K562 (cell line): ENCODE measurements at regions not wholly inside any gene's neighbourhood (a gene's known extent, or its start where the extent isn't known, plus 50 kb on each side); places are given as distances from the start of the nearest gene placed in this dataset.

Source experiments
- ATAC-seq: fragments of 200-7000 bp; cut with Tn5 transposase; 3 replicates; pipeline ENCODE4 v1.9.1; 2020; ENCODE audit warnings: moderate library complexity
- BruUV-seq: library from RNA; stranded (reverse); fragments of 400-500 nt; replicated peaks from 2 replicates; lab custom pipeline; 2021; lab: Mats Ljungman, UMichigan
- CTCF ChIA-PET: fragments of 300-600 bp; formaldehyde crosslinking; extraction: SDS; loops from one replicate; lab custom pipeline; 2021; ENCODE audit warnings: low intra/inter-chr PET ratio; lab: Yijun Ruan, JAX
- POLR2A ChIA-PET: fragments of 300-600, 350-650 bp; sonication (Branson Sonifier 250); formaldehyde crosslinking; extraction: SDS; loops from one replicate; lab custom pipeline; 2021; ENCODE audit warnings: antibody characterized with exemption, inconsistent platforms; lab: Yijun Ruan, JAX
- DNase-seq, 4 experiments: peaks; one replicate each; pipeline versions ENCODE4 v3.0.0 to v3.0.0-alpha.2; 2011 to 2018; ENCODE audit warnings: low spot score in 3 of 4, mixed read lengths in 3 of 4; ENCODE audit errors: extremely low read depth in 1 of 4
- FAIRE-seq: peaks from 2 replicates; lab custom pipeline; 2011; peaks lifted over from hg19 to GRCh38; lab: Jason Lieb, UNC
- H2AFZ ChIP-seq: 2 replicates; pipeline ENCODE4 v1.6.0; 2011; ENCODE audit warnings: low read depth, low read length, control low read depth, inconsistent platforms
- H3K27ac ChIP-seq: fragments of 200-600 bp; 3 replicates; pipeline ENCODE4 v1.8.0; 2011; ENCODE audit warnings: low read depth, mild to moderate bottlenecking, control low read depth, inconsistent platforms, low read length, moderate library complexity, mixed read lengths; ENCODE audit errors: extremely low read depth
- H3K27me3 ChIP-seq, 2 experiments: fragments of 300-600 bp in 1 of 2; 2 replicates in 1 of 2; 3 replicates in 1 of 2; pipeline versions ENCODE4 v1.6.0 to v1.8.0; 2011; ENCODE audit warnings: inconsistent platforms in 2 of 2, low read length in 2 of 2, mild to moderate bottlenecking in 1 of 2, mixed read lengths in 1 of 2, moderate library complexity in 1 of 2; ENCODE audit not compliant: control insufficient read depth in 2 of 2, insufficient read depth in 2 of 2
- H3K36me3 ChIP-seq: fragments of 300-600 bp; 3 replicates; pipeline ENCODE4 v1.8.0; 2011; ENCODE audit warnings: mild to moderate bottlenecking, low read length, inconsistent platforms; ENCODE audit not compliant: control insufficient read depth, insufficient read depth
- H3K4me1 ChIP-seq, 2 experiments: fragments of 200-600 bp in 1 of 2; replicated peaks in 1 of 2; 2 replicates in 1 of 2; 3 replicates in 1 of 2; pipeline versions ENCODE4 v1.5.1 to v1.8.0; 2011; ENCODE audit warnings: inconsistent platforms in 2 of 2, low read length in 2 of 2, mild to moderate bottlenecking in 1 of 2, mixed read lengths in 1 of 2, moderate library complexity in 1 of 2; ENCODE audit not compliant: control insufficient read depth in 2 of 2, insufficient read depth in 2 of 2
- H3K4me2 ChIP-seq: 2 replicates; pipeline ENCODE4 v1.6.1; 2011; ENCODE audit warnings: low read length, control low read depth, inconsistent platforms, mixed read lengths; ENCODE audit not compliant: insufficient read depth
- H3K4me3 ChIP-seq: fragments of 200-600 bp; sonication (generic), shearing (Covaris generic); 2 replicates; pipeline ENCODE4 v1.5.1; 2016; ENCODE audit warnings: control low read depth, inconsistent platforms
- H3K79me2 ChIP-seq: fragments of 200-600 bp; 3 replicates; pipeline ENCODE4 v1.8.0; 2011; ENCODE audit warnings: low read length, inconsistent platforms; ENCODE audit not compliant: control insufficient read depth, insufficient read depth
- H3K9ac ChIP-seq, 2 experiments: 2 replicates each; pipeline versions ENCODE4 v1.6.0 to v1.6.1; 2011; ENCODE audit warnings: low read depth in 2 of 2, low read length in 2 of 2, control low read depth in 1 of 2, inconsistent platforms in 1 of 2, mild to moderate bottlenecking in 1 of 2, mixed read lengths in 1 of 2; ENCODE audit not compliant: insufficient read depth in 1 of 2
- H3K9me1 ChIP-seq: one replicate; pipeline ENCODE4 v1.6.0; 2011; ENCODE audit warnings: inconsistent platforms, mild to moderate bottlenecking, low read length, moderate library complexity; ENCODE audit not compliant: control insufficient read depth, insufficient read depth
- H3K9me3 ChIP-seq: replicated peaks from 2 replicates; pipeline ENCODE4 v1.5.1; 2011; ENCODE audit warnings: low read depth, low read length, inconsistent platforms; ENCODE audit not compliant: control insufficient read depth, insufficient read depth
- H4K20me1 ChIP-seq: replicated peaks from 2 replicates; pipeline ENCODE4 v1.6.1; 2011; ENCODE audit warnings: low read length, inconsistent platforms, mixed read lengths; ENCODE audit not compliant: control insufficient read depth, insufficient read depth
- CCNT2 ChIP-seq: IDR thresholded peaks from 2 replicates; pipeline ENCODE4 v1.6.1; 2011; ENCODE audit warnings: borderline replicate concordance, low read depth, mild to moderate bottlenecking, moderate library complexity, mixed read lengths, low read length; ENCODE audit not compliant: insufficient read length; ENCODE audit errors: extremely low read depth
- IRF2 ChIP-seq: sonication (generic); formaldehyde crosslinking; IDR thresholded peaks from 2 replicates; pipeline ENCODE4 v1.8.1; 2022; ENCODE audit warnings: mild to moderate bottlenecking, missing genetic modification reagents
- SRSF7 ChIP-seq: fragments of 200-400 bp; formaldehyde crosslinking; optimal IDR thresholded peaks from 2 replicates; pipeline ENCODE3; 2017; ENCODE audit warnings: mild to moderate bottlenecking, low read depth, low read length
- XRCC3 ChIP-seq: fragments of 450-650 bp; IDR thresholded peaks from 2 replicates; pipeline ENCODE4 v1.6.1; 2017; ENCODE audit warnings: mild to moderate bottlenecking, moderate library complexity
- ZNF140 ChIP-seq: fragments of 250-450 bp; sonication (Bioruptor Pico); IDR thresholded peaks from 2 replicates; pipeline ENCODE4 v1.8.0; 2021; ENCODE audit warnings: moderate library complexity, mild to moderate bottlenecking, inconsistent platforms
- ZNF324 ChIP-seq: fragments of 250-450 bp; sonication (Bioruptor Pico); IDR thresholded peaks from 2 replicates; pipeline ENCODE4 v1.4.0; 2020; ENCODE audit warnings: mild to moderate bottlenecking
- WGBS: fragments of 100-300 bp; shearing (Covaris generic); methylation state at CpG from one replicate; pipeline ENCODE4 v1.1.6; 2016; ENCODE audit warnings: low coverage, mixed read lengths; ENCODE audit not compliant: insufficient coverage; ENCODE audit errors: missing lambda C conversion rate; 5-methylcytosine and 5-hydroxymethylcytosine counted together
- in situ Hi-C: fragments of 300-500 bp; cut with MboI; formaldehyde crosslinking; loops from 4 replicates; pipeline ENCODE4 v1.15.0; 2018; ENCODE audit warnings: inconsistent platforms, mixed read lengths
- intact Hi-C: fragments of 100-400 bp; cut with micrococcal nuclease; formaldehyde crosslinking; loops from 2 replicates; pipeline ENCODE4 v1.14.2; 2022
- TF ChIP-seq, protein P1 (sequence below): sonication (generic); formaldehyde crosslinking; IDR thresholded peaks from 2 replicates; pipeline ENCODE4 v1.8.1; 2023; ENCODE audit warnings: missing genetic modification reagents, mild to moderate bottlenecking, borderline replicate concordance
- TF ChIP-seq, protein P2 (sequence below): fragments of 450-650 bp; IDR thresholded peaks from 2 replicates; pipeline ENCODE4 v1.7.0; 2016; ENCODE audit warnings: borderline replicate concordance
- TF ChIP-seq, protein P3 (sequence below), 2 experiments: fragments of 150-350 bp in 1 of 2; IDR thresholded peaks; 2 replicates each; pipeline ENCODE4 v1.6.1; 2012 to 2016; ENCODE audit warnings: low read depth in 2 of 2, low read length in 2 of 2, mild to moderate bottlenecking in 1 of 2, moderate library complexity in 1 of 2

- intact Hi-C loops (no loop called here), in situ Hi-C loops (no loop called here)
- H3K27me3 ChIP-seq = no peaks in the 10 kb centered on the region
- H3K4me1 ChIP-seq = no peaks in the 10 kb centered on the region
- ATAC-seq (no peak), DNase-seq (no peak), FAIRE-seq (no peak)
- no peaks in the 10 kb centered on the region for H3K36me3 ChIP-seq
- H3K9me1 ChIP-seq = no peaks in the 10 kb centered on the region
- H3K79me2 ChIP-seq = no peaks in the 10 kb centered on the region
- H3K27ac ChIP-seq = no peak overlapping the region
- H3K9me3 ChIP-seq = no peaks in the 10 kb centered on the region
- WGBS = 5% methylated on average over 2 of the region's 2 CpGs
- ChIA-PET POLR2A (no interaction called here), CTCF (no interaction called here)
- no peak overlapping the region for H3K4me2 ChIP-seq
- H3K9ac ChIP-seq = no peak overlapping the region
- BruUV-seq = no TSS peak
- H3K4me3 ChIP-seq = no peak overlapping the region
- H2AFZ ChIP-seq = no peak overlapping the region
- H4K20me1 ChIP-seq = no peaks in the 10 kb centered on the region
- TF ChIP-seq ZNF140 (CRISPR knock-in tag) = no peak
- TF ChIP-seq, protein P1, sequence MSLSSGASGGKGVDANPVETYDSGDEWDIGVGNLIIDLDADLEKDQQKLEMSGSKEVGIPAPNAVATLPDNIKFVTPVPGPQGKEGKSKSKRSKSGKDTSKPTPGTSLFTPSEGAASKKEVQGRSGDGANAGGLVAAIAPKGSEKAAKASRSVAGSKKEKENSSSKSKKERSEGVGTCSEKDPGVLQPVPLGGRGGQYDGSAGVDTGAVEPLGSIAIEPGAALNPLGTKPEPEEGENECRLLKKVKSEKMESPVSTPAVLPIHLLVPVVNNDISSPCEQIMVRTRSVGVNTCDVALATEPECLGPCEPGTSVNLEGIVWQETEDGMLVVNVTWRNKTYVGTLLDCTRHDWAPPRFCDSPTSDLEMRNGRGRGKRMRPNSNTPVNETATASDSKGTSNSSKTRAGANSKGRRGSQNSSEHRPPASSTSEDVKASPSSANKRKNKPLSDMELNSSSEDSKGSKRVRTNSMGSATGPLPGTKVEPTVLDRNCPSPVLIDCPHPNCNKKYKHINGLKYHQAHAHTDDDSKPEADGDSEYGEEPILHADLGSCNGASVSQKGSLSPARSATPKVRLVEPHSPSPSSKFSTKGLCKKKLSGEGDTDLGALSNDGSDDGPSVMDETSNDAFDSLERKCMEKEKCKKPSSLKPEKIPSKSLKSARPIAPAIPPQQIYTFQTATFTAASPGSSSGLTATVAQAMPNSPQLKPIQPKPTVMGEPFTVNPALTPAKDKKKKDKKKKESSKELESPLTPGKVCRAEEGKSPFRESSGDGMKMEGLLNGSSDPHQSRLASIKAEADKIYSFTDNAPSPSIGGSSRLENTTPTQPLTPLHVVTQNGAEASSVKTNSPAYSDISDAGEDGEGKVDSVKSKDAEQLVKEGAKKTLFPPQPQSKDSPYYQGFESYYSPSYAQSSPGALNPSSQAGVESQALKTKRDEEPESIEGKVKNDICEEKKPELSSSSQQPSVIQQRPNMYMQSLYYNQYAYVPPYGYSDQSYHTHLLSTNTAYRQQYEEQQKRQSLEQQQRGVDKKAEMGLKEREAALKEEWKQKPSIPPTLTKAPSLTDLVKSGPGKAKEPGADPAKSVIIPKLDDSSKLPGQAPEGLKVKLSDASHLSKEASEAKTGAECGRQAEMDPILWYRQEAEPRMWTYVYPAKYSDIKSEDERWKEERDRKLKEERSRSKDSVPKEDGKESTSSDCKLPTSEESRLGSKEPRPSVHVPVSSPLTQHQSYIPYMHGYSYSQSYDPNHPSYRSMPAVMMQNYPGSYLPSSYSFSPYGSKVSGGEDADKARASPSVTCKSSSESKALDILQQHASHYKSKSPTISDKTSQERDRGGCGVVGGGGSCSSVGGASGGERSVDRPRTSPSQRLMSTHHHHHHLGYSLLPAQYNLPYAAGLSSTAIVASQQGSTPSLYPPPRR = no peak
- TF ChIP-seq CCNT2 = no peak
- TF ChIP-seq, protein P2, sequence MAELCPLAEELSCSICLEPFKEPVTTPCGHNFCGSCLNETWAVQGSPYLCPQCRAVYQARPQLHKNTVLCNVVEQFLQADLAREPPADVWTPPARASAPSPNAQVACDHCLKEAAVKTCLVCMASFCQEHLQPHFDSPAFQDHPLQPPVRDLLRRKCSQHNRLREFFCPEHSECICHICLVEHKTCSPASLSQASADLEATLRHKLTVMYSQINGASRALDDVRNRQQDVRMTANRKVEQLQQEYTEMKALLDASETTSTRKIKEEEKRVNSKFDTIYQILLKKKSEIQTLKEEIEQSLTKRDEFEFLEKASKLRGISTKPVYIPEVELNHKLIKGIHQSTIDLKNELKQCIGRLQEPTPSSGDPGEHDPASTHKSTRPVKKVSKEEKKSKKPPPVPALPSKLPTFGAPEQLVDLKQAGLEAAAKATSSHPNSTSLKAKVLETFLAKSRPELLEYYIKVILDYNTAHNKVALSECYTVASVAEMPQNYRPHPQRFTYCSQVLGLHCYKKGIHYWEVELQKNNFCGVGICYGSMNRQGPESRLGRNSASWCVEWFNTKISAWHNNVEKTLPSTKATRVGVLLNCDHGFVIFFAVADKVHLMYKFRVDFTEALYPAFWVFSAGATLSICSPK = no peak
- TF ChIP-seq ZNF324 (CRISPR knock-in tag) = no peak
- TF ChIP-seq SRSF7 = no peak
- TF ChIP-seq XRCC3 = no peak
- TF ChIP-seq, protein P3, sequence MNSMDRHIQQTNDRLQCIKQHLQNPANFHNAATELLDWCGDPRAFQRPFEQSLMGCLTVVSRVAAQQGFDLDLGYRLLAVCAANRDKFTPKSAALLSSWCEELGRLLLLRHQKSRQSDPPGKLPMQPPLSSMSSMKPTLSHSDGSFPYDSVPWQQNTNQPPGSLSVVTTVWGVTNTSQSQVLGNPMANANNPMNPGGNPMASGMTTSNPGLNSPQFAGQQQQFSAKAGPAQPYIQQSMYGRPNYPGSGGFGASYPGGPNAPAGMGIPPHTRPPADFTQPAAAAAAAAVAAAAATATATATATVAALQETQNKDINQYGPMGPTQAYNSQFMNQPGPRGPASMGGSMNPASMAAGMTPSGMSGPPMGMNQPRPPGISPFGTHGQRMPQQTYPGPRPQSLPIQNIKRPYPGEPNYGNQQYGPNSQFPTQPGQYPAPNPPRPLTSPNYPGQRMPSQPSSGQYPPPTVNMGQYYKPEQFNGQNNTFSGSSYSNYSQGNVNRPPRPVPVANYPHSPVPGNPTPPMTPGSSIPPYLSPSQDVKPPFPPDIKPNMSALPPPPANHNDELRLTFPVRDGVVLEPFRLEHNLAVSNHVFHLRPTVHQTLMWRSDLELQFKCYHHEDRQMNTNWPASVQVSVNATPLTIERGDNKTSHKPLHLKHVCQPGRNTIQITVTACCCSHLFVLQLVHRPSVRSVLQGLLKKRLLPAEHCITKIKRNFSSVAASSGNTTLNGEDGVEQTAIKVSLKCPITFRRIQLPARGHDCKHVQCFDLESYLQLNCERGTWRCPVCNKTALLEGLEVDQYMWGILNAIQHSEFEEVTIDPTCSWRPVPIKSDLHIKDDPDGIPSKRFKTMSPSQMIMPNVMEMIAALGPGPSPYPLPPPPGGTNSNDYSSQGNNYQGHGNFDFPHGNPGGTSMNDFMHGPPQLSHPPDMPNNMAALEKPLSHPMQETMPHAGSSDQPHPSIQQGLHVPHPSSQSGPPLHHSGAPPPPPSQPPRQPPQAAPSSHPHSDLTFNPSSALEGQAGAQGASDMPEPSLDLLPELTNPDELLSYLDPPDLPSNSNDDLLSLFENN (IDR thresholded peaks at IDR 0.05; ENCODE audit: low read depth in 2 of 2, low read length in 2 of 2) = no peak
- TF ChIP-seq IRF2 (CRISPR knock-in tag) = no peak
These were observed 60.6 kb upstream of the EMB start for GRCh38 chr5:50501491-50502228.
